Fibroblast of skin of right biceps (primary cell): ENCODE measurements at regions not wholly inside any gene's neighbourhood (a gene's known extent, or its start where the extent isn't known, plus 50 kb on each side); places are given as distances from the start of the nearest gene placed in this dataset.

Experiments used
- DNase-seq: peaks from one replicate; pipeline ENCODE4 v3.0.0-alpha.2; 2013

DNA sequence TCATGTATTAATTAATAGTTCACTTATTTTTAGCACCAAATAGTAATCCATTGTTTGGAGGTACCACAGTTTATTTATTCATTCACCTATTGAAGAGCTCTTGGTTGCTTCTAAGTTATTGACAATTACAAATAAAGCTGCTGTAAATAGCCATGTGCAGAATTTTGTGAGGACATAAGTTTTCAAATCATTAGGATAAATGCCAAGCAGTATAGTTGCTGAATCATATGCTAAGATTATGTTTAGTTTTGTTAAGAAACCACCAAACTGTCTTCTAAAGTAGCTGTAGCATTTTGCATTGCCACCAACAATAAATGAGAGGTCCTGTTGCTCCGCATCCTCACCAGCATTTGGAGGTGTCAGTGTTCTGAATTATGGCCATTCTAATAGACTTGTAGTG lies 2126.8 kb downstream of the PCDH9 start:
- DNase-seq, result no peak

DNA sequence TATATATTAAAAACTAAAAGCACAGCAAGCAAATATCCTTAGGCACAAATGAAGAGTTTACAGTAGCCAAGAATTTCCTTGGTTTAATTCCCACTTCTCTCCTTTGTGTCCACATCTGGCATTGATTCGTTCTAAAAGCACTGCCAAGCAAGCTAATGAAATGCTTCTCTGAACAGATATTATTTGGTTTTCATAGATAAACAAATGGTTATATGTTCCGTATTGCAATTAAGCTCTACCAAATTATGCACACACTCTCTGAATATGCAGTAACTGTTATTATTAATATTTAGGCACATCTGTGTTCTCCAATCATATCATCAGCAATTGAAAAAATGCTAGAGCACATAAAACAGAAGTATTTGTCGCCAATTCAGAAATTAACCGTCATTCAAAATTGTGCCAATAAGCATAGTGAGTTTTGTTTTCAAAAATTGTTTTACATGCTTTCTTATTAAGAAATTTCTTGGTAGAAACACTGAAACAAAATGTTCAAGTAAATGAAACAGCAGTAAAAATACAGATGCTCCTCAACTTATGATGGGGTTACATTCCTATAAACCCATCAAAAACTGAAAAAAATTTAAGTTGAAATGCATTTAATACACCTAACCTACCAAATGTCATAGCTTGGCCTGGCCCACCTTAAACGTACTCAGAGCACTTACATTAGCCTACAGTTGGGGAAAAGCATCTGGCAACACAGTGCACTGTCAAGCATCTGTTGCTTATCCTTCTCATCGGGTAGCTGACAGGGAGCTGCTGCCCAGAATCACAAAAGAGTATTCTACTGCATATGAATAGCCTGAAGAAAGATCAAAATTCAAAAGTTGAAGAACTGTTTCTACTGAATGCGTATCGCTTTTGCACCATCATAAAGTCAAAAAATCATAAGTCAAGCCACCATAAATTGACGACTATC lies 2134.7 kb downstream of the PCDH9 start:
- peak; percentile 11 for DNase-seq

DNA sequence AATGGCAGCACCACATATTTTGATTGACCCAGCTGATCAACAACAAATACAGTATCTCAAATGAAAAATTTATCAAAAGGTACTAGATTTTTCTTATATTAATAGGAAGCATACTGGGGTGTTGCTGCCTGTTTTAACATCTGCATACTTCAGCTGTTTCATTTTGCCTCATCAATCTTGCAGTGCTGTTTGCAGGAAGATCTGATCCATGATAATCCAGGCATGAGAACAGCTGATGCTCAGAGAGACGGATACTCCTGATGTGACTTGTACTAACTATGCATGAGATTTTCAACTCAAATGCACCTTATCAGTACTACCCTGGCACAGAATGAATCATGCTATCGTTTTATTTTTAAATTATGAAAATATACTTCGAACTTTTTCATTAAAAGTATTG lies 2136.8 kb downstream of the PCDH9 start:
- DNase-seq, result no peak

DNA sequence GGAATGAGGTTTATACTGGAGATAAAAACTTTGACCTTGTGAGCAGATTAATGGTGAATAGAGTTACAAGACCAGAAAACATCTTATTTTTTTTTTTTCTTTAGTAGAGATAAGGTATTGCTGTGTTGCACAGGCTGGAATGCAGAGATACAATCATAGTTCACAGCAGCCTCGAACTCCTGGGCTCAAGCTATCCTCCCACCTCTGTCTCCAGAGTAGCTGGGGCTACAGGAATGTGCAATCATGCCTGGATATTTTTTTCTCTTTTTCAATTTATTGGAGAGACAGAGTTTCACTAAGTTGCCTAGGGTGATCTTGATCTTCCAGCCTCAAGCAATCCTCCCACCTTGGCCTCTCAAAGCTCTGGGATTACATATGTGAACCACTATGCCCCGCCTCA lies 2139.1 kb downstream of the PCDH9 start:
- DNase-seq, result no peak

DNA sequence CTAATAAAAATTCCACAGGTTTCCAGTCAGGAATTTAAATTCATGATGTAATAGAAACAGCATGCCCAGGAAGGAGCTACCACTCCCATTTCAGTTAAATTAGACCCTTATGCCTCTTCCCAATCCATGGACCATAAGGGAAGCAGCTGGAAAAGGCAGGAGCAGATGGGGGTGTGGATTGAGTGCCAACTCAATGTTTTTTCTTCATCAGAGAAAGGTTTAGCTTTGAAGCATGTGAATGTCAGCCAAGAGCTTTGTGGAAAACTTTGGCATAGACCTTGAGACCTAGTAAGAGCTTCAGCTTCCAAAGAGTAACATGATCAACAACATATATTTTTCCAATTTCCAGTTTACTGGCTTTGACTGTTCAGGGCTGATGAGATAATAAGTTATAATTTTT lies 2139.9 kb downstream of the PCDH9 start:
- DNase-seq, result peak; percentile 17

DNA sequence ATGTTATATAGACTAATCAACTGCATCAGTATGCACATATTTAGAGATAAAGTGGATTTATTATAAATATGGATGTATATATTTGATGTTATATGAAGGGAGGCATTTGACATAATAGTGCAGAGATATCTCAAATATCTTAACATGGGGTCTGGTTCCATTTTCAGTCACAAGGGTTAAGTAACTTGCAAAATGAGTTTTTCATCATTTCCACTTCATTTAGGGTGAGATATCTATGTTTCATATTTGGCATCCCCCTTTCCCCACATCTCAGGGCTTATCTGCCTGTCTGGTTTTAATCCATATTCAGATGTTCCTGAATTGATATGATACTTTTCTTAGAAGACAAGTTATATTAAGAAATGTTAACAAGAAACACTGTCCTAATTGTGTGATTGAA lies 2141.2 kb downstream of the PCDH9 start:
- DNase-seq, result no peak

DNA sequence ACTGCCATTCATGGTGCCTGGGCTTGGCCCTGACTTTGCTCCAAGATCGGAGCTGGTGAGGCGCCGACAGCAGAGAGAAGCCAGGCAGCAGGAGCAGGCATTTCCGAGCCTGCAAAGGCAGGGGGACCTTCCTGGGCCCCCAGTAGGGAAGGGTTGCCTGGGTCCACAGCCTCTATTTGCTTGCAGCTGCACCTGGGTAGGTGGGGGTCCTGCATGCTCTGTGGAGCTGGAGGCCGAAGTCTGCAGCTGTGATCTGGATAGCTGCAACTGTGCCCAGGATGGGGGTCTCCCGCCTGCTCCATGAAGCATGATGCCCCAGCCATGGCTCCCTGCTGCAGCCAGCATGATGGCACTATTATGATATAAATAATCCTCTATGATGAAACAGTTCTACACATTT lies 2144.2 kb downstream of the PCDH9 start:
- DNase-seq, result no peak

DNA sequence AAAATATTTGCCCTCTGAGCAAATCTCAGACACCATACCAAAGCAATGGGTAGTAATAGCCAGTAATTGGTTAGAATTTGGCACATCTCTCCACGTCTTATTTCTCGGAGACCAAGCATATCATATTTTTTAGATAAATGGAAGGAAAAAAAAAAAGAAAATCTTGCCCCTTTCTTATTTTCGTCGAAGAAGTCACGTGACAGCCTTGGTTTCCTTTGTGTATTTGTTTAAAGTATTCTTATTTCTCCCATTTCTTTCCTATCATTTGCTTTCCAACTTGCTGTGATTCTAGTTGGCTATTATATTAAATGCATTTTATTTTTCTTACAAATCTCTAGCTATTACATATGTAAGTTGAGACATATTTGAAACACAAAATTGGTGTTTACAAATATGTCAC lies 2155.9 kb downstream of the PCDH9 start:
- DNase-seq, result no peak

DNA sequence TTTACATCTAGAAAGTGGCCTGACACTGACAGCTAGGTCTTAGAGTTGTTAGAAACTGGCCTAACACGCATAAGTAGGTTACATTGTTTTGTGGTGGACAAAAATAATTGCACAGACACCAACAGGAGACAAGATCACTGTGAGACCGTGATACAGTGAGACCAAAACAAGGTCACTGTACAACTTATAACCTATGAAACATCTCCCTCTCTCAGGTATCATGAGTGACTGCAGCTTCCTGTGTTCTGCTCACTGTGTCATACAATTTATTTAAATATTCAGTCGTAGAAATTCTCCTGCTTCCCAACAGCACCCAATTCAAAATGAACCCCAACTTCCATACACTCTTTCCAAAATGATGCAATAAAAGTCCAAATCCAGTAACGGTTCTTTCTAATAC lies 2165.2 kb downstream of the PCDH9 start:
- DNase-seq, result no peak

DNA sequence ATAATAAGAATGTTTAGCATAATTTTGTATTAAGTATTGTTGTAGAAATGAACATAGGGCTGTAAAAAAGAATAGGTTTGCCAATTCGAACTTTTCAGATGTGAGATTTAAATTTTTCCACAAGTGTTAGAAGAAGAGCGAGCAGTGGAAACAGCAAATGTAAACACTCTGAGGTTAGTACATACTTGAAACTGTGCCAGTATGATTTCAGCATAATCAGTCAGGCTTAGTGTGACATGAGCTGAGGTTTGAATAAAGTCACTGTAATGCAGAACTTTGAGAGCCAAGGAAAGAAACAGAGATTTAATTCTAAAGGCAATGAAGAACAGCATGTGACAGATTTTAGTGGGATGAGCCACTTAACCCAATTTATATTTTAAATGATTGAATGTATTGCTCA lies 2166.4 kb downstream of the PCDH9 start:
- DNase-seq, result peak; percentile 86

DNA sequence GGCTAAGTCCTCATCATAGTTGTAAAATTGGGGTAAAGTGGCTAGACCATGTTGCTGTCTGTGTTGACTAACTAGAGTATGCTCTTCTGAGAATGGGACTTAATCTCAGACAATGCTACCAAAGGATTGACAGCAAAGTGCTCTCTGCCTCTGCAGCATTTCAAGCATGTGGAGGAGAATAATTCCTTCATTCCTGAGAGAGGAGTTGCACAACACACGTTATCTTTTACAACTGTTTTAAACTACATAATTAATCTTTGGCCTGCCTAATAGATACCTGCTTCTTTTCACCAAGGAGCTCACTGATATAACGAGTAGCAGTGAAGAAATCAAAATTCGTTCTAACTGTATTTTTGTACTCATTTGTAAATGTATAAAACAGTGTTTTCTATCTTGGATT lies 2172.2 kb downstream of the PCDH9 start:
- no peak for DNase-seq

DNA sequence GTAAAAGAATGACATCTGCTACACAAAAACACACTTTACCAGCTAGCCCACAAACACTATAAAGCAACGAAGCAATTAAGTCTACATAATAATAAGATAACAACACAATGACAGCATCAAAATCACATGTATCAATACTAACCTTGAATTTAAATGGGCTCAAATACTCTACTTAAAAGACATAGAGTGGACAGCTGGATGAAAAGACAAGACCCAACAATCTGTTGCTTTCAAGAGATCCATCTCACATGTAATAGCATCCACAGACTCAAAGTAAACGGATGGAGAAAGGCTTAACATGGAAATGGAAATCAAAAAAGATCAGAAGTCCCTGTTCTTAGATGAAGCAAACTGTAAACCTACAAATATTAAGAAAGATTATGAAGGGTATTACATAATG lies 2175.9 kb downstream of the PCDH9 start:
- DNase-seq, result no peak

DNA sequence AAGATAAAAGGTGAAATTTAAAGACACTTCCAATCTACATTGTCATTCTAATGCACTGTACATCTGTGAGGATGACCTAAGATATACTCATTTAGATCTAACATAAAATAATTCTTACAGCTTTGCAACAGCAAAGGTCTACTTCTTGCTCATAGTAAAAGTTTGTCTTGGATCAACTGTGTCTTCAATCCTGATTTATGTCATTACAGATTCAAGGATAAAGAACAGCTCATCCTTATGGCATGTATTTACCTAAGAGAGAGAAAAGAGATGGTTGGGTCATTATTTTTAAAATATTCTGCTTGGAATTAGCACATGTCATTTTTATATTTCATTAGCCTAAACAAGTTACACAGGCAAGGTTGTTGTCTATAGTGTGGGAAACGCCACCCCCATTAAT lies 2193.1 kb downstream of the PCDH9 start:
- peak; percentile 47 for DNase-seq

DNA sequence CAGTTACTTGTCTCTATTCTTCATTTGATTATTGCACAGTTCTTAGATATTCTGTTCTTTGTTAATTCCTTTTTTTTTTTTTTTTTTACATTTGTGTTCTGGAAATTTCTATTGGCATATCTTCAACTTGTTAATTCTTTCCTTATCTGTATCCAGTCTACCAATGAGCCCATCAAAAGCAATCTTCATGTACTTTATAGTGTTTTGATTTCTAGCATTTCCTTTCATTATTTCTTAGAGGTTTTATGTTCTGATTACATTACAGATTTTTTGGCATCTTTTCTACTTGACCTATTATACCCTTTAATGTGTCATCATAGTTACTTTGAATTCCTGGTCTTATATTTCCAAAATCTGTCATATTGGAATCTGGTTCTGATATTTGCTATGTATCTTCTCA lies 2194.8 kb downstream of the PCDH9 start:
- peak; percentile 4 for DNase-seq

DNA sequence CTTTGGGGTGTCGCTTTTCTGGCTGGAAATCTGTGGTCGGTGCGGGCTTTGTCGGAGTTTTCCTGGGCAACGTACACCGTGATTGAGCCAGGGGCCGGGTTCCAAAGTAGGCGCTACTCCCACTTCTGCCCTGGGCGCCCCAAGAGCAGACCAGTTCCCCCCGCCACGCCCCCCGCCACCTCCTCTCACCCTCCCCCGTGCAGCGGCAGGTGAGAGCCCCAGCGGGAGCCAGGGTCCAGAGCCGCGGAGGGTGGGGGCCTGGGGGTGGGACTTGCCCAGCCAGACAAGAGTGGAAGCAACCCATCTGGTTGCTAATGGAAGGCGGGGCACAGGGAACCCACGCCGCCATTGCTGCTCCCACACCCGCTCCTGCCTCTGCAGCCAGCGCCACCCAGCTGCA lies 2195.9 kb downstream of the PCDH9 start:
- DNase-seq, result no peak

DNA sequence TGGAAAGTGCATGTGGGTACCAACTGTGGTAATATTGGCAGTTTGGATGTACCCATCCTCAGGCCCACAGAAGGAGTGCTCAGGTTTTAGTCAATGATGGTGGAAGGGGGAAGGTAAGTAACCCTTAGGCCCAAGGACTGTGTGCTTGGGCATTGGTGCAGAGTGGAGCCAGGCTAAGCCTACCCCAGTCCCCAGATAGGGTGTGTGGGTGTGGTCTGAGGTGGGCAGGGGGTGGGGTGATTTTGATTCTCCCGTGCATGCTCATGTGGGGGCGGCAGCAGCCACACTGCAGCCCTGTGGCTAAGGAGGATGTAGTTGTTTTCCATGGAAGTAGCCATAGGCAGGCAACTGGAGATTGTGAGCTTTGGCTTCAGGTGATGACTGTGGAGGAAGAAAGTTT lies 2197.3 kb downstream of the PCDH9 start:
- no peak for DNase-seq

DNA sequence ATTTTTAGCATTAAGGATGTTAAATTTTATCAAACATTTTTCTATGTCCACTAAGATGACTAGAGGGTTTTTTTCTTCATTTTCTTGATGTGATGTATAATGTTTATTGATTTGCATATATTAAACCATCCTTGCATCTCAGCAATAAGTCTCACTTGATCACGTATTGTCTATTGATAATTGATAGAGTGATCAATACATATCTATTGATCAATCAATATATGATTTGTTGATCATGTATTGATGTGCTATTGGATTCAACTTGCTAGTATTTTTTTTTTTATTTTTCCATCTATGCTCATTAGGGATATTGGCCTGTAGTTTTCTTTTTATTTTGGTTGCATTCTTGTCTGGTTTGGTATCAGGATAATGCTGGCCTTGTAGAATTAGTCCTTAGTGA lies 2202.0 kb downstream of the PCDH9 start:
- DNase-seq, result no peak

DNA sequence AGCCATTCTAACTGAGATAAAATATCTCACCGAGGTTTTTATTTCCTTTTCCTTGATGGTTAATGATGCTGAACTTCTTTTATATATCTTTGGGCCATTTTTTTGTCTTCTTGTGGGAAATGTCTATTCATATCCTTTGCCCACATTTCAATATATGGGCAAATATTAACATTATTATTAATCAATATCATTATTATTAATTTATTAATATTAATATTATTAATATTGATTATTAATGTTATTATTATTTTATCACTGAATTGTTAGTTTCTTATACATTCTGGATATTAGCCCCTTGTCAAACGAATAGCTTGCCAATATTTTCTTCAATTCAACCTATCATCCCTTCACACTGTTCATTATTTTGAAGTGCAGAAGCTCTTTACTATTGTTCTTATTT lies 2203.6 kb downstream of the PCDH9 start:
- no peak for DNase-seq

DNA sequence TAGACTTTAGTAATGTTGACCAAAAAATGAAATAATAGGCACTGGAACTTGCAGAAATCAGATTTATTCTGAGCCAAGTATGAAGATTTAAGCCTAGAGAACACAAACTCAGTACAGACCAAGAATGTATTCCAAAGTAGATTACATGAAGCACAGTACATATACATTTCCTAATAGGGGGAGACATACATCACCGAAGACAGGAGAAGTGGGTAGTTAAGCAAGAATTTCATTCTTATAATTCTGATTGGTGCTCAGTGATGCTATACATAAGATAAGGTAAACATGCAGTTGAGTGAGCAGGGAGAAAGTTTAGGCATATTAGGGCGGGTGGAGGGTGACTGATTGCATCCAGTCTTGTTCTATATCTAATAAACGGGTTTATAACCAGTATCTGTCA lies 2218.8 kb downstream of the PCDH9 start:
- DNase-seq, result peak; percentile 3

DNA sequence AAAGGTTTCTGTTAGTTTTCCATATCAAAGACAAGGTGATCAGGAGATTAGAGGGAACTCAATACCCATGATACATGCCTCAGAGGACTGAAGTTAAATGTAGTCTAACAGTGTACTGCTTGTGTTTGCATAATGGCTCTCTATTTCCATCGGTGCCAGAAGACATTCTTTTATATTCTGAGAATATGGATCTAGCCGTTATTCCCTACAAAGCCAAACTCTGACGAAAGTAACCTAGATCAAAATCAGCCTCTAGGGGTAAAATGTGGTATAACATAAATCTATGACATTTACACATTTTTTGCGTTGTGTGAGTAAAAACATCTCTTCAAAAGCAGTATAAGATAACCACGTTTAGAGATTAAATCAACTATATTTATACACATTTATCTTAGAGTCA lies 2232.7 kb downstream of the PCDH9 start:
- DNase-seq, result no peak

DNA sequence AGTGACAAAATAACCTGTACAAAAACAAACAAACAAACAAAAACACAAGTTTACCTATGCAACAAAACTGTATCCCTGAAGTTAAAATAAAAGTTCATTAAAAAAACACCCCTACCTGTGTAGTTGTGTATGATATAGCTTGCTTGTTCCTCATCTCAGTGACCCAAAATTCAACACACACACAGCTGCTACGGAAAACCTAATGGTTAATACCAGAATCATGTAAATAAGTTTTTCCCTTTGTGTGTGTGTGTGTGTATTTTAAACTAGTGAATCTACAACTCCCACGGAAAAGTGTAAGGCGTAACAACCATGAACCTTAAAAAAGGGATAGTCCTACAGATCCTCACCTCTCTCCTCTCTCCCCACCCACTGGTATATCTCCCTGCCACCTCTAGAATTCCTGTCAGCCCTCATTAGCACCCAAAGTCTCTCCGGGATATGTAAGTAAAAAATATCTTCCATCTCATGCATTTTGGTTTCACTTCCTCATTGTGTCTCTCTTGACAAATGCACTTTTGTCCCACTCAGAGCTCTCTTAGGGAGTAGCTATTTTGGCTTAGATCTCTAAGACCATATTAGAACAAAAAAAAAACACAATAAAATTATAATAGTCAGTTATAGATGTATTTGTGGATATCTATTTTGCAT lies 2236.5 kb downstream of the PCDH9 start:
- no peak for DNase-seq

DNA sequence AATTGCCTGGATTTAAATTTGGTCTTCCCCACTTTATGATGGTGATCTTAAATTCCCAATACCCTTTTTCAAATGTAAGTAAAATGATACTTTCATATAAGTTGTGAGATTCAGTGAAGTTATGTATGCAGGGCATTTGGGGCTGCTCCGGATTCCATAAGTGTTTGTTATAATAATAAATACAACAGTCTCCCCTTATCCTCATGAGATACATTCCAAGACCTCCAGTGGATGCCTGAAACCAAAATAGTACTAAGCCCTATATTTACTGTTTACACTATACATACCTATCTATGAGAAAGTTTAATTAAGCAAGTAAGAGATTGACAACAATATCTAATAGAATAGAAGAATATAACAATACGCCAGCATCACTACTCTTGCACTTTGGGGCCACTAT lies 2237.8 kb downstream of the PCDH9 start:
- DNase-seq, result peak; percentile 5

DNA sequence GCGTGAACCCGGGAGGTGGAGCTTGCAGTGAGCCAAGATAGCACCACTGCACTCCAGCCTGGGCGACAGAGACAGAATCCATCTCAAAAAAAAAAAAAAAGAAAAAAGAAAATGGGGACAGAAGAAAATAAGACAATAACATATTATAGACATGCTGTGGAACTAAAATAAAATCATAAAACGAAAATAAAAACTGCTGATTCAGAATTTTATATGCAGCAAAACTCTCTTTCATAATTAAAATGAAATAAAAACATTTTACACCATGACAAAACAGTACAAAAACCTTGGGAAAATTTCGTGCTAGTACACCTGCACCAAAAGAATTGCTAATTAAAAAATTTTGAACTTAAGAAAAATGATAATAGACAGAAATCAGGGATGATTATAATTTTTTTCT lies 2245.1 kb downstream of the PCDH9 start:
- no peak for DNase-seq

DNA sequence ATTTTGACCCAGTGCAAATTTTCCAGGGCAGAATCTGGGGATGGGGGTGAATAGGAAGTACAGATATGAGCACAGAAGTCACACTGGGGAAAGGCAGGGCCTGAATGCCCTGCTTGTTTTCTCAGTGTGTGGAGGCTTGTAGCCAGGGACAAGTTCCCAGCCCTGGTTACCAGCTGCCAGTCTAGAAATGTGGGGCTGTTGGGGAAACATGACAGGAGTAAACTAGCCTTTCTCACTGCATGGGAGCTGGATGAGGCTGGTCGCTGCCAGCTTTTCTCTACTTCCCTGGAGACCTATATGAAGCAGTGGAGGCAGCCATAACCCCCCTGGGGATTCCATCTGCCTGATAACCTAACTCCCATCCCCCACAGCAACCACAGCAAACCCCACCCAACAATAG lies 2267.7 kb downstream of the PCDH9 start:
- no peak for DNase-seq

DNA sequence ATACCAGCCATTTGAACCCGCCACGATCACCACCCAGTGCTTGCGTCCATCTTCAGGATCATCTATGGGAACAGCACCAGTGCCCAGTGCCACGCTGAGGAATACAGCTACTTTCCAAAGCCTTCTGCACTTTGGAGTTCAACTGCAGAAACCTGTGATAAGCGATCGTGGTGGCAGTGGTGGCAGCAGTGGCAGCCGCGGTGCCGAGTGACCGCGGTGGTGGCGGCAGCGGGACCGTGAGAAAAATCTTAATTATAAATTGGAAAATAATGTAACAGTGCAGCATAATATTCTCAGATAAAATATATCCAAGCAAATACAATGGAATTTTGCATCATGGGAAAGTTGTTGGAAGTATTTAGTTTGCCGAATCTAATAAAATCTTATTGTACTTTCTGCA lies 2270.9 kb downstream of the PCDH9 start:
- DNase-seq, result no peak
